ENCODE measurements at regions not wholly inside any gene's neighbourhood (a gene's known extent, or its start where the extent isn't known, plus 50 kb on each side); places are given as distances from the start of the nearest gene placed in this dataset.

DNA sequence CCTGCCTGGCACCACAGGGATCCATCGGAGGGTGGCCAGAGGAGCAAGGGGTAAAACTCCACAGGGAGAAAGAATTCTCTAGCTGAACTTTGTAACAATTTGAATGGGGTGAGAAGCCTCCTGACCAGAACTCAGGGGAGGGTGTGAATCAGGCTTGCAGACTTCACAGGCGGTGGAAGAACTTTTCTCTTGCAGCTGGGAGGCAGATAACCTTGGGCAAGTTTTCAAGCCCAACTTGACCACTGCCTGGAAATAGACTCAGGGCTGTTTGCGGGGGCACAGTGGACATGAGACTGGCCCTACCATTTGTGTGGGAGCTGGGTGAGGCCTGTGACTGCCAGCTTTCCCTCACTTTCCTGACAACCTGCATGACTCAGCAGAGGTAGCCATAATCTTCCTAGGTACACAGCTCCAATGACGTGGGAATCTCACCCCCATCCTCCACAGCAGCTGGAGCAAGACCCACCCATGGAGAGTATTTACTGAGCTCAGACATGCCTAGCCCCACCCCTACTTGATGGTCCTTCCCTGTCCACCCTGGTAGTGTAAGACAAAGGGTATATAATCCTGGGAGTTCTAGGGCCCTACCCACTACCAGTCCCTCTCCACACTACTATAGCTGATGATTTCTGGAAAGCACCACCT, 210.0 kb upstream of the AGTR2 start:
- TF ChIP-seq FOXM1 (IDR thresholded peaks at IDR 0.05; ENCODE audit: low read depth, low read length) (no peak), POLR2A (IDR thresholded peaks at IDR 0.05; ENCODE audit: low read depth, low read length) (no peak), ESRRA (IDR thresholded peaks at IDR 0.05; ENCODE audit: low read length) (no peak), RFX5 (IDR thresholded peaks at IDR 0.05; ENCODE audit: low read depth, low read length) (no peak)
- TF ChIP-seq, protein P1, sequence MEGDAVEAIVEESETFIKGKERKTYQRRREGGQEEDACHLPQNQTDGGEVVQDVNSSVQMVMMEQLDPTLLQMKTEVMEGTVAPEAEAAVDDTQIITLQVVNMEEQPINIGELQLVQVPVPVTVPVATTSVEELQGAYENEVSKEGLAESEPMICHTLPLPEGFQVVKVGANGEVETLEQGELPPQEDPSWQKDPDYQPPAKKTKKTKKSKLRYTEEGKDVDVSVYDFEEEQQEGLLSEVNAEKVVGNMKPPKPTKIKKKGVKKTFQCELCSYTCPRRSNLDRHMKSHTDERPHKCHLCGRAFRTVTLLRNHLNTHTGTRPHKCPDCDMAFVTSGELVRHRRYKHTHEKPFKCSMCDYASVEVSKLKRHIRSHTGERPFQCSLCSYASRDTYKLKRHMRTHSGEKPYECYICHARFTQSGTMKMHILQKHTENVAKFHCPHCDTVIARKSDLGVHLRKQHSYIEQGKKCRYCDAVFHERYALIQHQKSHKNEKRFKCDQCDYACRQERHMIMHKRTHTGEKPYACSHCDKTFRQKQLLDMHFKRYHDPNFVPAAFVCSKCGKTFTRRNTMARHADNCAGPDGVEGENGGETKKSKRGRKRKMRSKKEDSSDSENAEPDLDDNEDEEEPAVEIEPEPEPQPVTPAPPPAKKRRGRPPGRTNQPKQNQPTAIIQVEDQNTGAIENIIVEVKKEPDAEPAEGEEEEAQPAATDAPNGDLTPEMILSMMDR (IDR thresholded peaks at IDR 0.05 in 2 of 3, conservative IDR thresholded peaks at IDR 0.05 in 1 of 3; ENCODE audit: control insufficient read depth in 2 of 3, extremely low read depth in 1 of 3, insufficient read depth in 1 of 3, low read depth in 3 of 3, low read length in 3 of 3): no peak
- TF ChIP-seq, protein P2, sequence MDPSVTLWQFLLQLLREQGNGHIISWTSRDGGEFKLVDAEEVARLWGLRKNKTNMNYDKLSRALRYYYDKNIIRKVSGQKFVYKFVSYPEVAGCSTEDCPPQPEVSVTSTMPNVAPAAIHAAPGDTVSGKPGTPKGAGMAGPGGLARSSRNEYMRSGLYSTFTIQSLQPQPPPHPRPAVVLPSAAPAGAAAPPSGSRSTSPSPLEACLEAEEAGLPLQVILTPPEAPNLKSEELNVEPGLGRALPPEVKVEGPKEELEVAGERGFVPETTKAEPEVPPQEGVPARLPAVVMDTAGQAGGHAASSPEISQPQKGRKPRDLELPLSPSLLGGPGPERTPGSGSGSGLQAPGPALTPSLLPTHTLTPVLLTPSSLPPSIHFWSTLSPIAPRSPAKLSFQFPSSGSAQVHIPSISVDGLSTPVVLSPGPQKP (IDR thresholded peaks at IDR 0.05; ENCODE audit: low read depth, low read length): no peak

Data from GM12878 (cell line).